ENCODE measurements at regions not wholly inside any gene's neighbourhood (a gene's known extent, or its start where the extent isn't known, plus 50 kb on each side); places are given as distances from the start of the nearest gene placed in this dataset.

GRCh38 chr14:97023871-97024270, 226.7 kb downstream of the VRK1 start:
- Histone ChIP-seq H3K27me3 (ENCODE audit: insufficient read depth, poor library complexity, severe bottlenecking) (peaks cover 5% of the 10 kb centered on the region), H3K27ac (replicated peaks) (no peak overlapping the region), H3K4me3 (replicated peaks; ENCODE audit: insufficient read depth, low read length) (no peak overlapping the region)
- no peak for DNase-seq (ENCODE audit: low read depth in 1 of 2, low spot score in 1 of 2)
- TF ChIP-seq, protein P1, sequence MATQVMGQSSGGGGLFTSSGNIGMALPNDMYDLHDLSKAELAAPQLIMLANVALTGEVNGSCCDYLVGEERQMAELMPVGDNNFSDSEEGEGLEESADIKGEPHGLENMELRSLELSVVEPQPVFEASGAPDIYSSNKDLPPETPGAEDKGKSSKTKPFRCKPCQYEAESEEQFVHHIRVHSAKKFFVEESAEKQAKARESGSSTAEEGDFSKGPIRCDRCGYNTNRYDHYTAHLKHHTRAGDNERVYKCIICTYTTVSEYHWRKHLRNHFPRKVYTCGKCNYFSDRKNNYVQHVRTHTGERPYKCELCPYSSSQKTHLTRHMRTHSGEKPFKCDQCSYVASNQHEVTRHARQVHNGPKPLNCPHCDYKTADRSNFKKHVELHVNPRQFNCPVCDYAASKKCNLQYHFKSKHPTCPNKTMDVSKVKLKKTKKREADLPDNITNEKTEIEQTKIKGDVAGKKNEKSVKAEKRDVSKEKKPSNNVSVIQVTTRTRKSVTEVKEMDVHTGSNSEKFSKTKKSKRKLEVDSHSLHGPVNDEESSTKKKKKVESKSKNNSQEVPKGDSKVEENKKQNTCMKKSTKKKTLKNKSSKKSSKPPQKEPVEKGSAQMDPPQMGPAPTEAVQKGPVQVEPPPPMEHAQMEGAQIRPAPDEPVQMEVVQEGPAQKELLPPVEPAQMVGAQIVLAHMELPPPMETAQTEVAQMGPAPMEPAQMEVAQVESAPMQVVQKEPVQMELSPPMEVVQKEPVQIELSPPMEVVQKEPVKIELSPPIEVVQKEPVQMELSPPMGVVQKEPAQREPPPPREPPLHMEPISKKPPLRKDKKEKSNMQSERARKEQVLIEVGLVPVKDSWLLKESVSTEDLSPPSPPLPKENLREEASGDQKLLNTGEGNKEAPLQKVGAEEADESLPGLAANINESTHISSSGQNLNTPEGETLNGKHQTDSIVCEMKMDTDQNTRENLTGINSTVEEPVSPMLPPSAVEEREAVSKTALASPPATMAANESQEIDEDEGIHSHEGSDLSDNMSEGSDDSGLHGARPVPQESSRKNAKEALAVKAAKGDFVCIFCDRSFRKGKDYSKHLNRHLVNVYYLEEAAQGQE (IDR thresholded peaks at IDR 0.05; ENCODE audit: insufficient replicate concordance, low read depth), result no peak
- TF ChIP-seq POLR2AphosphoS5 (IDR thresholded peaks at IDR 0.05; ENCODE audit: low read depth) (no peak), GABPA (IDR thresholded peaks at IDR 0.05; ENCODE audit: low read depth) (no peak), SPI1 (IDR thresholded peaks at IDR 0.05; ENCODE audit: borderline replicate concordance, low read depth) (no peak)
- TF ChIP-seq, protein P2, sequence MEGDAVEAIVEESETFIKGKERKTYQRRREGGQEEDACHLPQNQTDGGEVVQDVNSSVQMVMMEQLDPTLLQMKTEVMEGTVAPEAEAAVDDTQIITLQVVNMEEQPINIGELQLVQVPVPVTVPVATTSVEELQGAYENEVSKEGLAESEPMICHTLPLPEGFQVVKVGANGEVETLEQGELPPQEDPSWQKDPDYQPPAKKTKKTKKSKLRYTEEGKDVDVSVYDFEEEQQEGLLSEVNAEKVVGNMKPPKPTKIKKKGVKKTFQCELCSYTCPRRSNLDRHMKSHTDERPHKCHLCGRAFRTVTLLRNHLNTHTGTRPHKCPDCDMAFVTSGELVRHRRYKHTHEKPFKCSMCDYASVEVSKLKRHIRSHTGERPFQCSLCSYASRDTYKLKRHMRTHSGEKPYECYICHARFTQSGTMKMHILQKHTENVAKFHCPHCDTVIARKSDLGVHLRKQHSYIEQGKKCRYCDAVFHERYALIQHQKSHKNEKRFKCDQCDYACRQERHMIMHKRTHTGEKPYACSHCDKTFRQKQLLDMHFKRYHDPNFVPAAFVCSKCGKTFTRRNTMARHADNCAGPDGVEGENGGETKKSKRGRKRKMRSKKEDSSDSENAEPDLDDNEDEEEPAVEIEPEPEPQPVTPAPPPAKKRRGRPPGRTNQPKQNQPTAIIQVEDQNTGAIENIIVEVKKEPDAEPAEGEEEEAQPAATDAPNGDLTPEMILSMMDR (IDR thresholded peaks at IDR 0.05; ENCODE audit: insufficient read depth, low read length), result no peak

GRCh38 chr14:97024300-97024699, 227.1 kb downstream of the VRK1 start:
- TF ChIP-seq SPI1 (IDR thresholded peaks at IDR 0.05; ENCODE audit: borderline replicate concordance, low read depth) (no peak), GABPA (IDR thresholded peaks at IDR 0.05; ENCODE audit: low read depth) (no peak), POLR2AphosphoS5 (IDR thresholded peaks at IDR 0.05; ENCODE audit: low read depth) (no peak)
- TF ChIP-seq, protein P2 (IDR thresholded peaks at IDR 0.05; ENCODE audit: insufficient read depth, low read length), result no peak
- TF ChIP-seq, protein P1 (IDR thresholded peaks at IDR 0.05; ENCODE audit: insufficient replicate concordance, low read depth), result no peak
- DNase-seq (ENCODE audit: low read depth in 1 of 2, low spot score in 1 of 2), result no peak
- H3K27ac ChIP-seq (replicated peaks), result no peak overlapping the region

GRCh38 chr14:97025722-97026121, 228.5 kb downstream of the VRK1 start:
- Histone ChIP-seq H3K27me3 (ENCODE audit: insufficient read depth, poor library complexity, severe bottlenecking) (peaks cover 5% of the 10 kb centered on the region), H3K27ac (replicated peaks) (no peak overlapping the region), H3K4me3 (replicated peaks; ENCODE audit: insufficient read depth, low read length) (no peak overlapping the region)
- DNase-seq (ENCODE audit: low read depth in 1 of 2, low spot score in 1 of 2), result no peak
- TF ChIP-seq GABPA (IDR thresholded peaks at IDR 0.05; ENCODE audit: low read depth) (no peak), POLR2AphosphoS5 (IDR thresholded peaks at IDR 0.05; ENCODE audit: low read depth) (no peak), SPI1 (IDR thresholded peaks at IDR 0.05; ENCODE audit: borderline replicate concordance, low read depth) (no peak)
- TF ChIP-seq, protein P2 (IDR thresholded peaks at IDR 0.05; ENCODE audit: insufficient read depth, low read length), result no peak
- TF ChIP-seq, protein P1 (IDR thresholded peaks at IDR 0.05; ENCODE audit: insufficient replicate concordance, low read depth), result no peak

More at GRCh38 chr14:97024300-97024699, 227.1 kb downstream of the VRK1 start:
- Histone ChIP-seq H3K27me3 (ENCODE audit: insufficient read depth, poor library complexity, severe bottlenecking) (peaks cover 5% of the 10 kb centered on the region), H3K4me3 (replicated peaks; ENCODE audit: insufficient read depth, low read length) (no peak overlapping the region)
